CD1c-positive myeloid dendritic cell (primary cell): ENCODE measurements at regions not wholly inside any gene's neighbourhood (a gene's known extent, or its start where the extent isn't known, plus 50 kb on each side); places are given as distances from the start of the nearest gene placed in this dataset.

Experiments used
- DNase-seq: peaks from one replicate; pipeline ENCODE4 v3.0.0-alpha.2; 2016; ENCODE audit errors: extremely low spot score

DNA sequence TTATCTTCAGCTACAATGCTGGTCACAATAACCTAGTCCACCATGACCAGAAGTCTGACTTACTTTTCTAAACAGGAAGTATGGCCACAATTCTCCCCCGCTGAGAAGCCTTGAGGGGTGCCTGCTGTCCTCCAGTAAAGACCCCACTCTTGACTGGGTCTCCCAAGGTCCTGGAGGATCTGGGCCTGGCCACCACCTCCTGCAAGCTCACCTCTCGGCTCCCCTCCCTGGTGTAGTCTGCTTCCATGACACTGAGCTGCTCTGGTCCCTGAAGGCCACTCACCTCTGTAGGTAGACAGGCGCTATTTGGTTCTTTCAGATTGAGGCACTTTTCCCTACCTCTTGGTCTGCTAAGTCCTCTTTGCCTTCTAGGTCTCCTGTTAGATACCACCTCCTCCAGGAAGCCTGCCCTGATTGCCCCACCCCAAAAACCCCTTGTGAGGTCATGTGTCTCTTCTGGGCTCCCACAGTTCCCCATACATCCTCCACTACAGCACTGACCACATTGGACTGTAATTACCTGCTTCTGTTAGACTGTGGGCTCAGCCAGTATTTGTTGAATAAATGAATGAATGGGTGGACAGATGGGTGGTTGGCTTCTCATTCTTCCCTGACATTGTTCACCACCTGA, 62.6 kb upstream of the IER5L start:
- no peak for DNase-seq

DNA sequence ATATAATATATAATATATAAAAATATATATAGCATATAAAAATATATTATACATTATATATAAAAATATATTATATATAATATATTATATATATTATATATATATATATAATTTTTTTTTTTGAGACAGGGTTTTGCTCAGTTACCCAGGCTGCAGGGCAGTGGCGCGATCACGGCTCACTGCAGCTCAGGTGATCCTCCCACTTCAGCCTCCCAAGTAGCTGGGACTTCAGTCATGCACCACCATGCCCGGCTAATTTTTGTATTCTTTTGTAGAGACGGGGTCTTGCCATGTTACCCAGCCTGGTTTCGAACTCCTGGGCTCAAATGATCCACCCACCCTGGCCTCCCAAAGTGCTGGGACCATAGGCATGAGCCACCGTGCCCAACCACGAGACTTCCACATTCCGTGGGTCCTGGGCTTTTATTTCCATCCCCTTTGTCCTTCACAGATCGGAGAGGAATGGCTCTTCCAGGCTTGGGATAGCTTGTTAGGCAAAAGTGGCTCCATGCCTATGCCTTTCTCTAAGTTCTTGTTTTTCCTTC, 62.0 kb upstream of the IER5L start:
- DNase-seq: no peak

DNA sequence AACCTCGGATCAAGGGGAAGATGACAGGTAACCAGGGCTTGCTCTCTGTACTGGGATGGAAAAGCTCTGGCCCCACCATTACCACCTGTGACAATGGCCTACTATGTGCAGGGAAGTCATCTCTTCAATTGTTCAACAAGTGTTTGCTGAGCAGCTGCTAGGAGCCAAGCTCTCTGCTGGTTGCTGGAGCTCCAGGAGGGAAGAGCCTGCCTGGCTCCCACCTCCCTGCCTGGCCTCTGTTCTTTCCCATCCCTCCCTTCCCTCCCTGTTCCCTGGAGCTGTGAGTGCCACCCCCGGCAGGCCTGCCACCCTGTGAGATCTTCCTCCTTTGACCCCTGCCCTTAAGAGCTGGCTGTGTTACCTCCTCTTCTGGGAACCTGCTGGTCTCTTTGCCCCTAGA, 59.7 kb upstream of the IER5L start:
- DNase-seq: no peak

DNA sequence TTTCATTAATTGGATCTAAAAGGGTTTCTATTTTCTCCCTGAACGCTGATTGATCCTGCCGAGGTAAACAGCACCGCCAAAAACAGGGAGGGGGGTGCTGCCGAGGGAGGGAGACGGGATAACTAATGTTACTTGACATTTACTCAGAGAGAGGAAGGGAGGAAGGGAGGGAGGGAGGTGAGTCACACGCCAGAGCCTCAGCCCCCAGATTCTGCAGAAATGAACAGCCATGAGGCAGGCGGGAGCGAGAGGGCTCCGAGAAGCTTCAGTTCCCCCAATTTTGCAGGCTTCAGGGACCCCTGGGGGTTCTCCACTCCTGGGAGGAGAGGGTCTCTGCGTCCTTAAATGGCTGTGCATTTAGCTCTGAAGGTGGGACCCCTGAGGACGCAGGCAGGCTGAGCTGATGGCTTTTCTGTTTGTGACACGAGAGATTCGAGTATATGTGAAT, 59.1 kb upstream of the IER5L start:
- peak; percentile 79 for DNase-seq

DNA sequence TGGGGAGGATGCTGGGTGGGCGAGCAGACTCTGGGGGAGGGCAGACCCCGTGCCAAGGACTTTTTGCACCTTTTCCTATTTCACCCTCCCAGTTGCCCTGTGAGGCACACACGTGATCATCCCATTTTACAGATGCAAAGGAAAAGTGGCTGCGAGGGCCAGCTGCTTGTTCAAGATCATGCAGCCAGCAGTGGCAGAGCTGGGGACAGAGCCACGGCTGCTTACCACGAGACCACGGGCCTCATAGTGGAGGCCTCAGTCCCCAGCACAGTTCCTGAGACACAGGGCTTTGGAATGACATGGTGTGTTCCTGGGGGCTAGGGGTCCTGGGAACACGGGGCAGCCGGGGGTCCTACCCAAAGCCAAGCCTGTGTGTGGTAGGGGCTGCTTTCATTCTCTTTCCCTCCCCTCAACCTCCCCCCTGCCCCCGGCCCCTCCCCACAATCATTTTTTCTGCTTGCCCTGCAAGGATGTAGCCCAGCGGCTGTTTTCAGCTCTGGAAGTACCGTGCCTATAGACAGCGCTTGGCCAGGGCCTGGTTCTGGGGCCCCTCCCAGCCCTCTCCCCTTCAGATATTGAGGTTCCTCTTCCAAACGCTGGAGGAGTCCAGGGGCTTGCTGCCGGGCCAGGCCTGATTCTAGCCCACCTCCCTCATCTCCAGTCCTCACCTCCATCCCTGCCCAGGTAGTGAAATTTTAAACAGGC, 58.5 kb upstream of the IER5L start:
- DNase-seq: peak; percentile 23

DNA sequence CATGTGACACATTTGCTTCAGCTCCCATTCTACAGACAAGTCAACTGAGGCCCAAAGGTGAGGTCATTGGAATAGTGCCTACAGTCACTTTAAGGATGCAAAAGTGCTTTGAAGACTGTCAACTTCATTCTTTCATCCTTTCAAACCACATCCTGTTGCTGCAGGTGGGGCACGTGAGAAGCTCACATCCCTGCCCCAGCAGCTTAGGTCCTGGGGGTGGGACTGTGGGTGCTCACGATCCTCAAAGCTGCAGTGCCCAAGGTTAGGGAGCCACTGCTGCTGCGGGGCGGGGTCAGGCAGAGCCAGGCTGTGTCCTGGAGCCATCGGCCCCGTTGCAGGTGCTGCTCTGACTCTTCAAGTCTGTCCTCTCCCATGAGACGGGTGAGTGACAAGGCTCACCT, 57.9 kb upstream of the IER5L start:
- DNase-seq: peak; percentile 21

DNA sequence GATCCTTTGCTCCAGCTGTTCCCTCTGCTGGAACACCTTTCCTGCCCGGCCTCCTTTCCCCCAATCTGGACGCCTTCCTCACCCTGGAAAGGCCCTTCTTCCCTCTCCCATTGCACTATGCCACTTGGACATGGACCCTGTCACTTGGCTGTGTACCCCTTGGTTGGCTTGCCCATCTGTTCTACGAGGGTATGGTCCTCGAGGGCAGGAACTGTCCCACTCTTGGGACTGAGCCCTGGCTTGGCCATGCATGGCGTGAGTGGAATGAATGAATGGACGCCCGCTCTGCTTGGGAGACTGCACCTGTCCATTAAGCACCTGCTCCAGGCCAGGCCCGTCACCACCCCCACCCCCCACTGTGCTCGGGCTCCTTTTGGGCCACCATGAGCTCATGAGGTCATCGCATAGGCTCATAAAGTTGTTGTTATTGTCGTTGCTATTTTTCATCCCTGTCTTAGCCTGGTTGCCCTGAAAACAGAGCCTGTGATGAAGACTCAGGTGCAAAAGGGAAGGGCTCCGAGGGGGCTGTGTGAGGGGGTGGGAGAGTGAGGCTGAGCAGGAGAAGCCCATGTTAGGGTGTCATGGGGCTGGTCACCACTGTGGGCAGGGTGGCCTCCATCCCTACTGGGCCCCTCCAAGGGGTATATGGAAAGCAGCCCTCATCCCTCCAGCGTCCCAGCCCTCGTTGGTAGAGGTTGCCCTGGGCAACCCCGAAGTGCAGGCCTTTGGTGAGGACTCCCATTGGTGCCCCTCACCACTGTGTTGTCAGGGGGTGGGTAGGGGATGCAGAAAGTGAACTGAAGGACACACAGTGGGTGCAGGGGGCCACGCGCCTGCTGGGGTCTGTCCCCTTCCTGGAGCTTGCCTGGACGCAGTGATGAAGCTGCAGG, 57.2 kb upstream of the IER5L start:
- no peak for DNase-seq

DNA sequence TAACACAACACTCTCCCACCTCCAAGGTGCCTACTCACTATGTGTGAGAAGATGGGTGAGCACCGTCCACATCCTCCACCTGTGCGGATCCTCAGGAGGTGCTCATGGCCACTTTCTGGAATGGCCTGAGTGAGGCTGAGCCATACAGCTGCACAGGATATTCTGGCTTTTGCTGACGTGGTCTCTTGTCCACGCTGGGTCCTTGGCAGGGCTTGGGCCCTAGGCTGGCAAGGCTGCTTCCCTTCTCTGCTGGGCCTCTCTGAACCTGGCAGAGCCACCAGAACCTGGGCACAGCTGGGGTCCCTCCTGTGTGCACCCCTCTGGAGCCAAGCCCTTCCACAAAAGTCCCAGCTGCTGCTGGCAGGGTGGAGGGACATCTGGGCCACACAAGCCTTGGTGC, 56.4 kb upstream of the IER5L start:
- no peak for DNase-seq

DNA sequence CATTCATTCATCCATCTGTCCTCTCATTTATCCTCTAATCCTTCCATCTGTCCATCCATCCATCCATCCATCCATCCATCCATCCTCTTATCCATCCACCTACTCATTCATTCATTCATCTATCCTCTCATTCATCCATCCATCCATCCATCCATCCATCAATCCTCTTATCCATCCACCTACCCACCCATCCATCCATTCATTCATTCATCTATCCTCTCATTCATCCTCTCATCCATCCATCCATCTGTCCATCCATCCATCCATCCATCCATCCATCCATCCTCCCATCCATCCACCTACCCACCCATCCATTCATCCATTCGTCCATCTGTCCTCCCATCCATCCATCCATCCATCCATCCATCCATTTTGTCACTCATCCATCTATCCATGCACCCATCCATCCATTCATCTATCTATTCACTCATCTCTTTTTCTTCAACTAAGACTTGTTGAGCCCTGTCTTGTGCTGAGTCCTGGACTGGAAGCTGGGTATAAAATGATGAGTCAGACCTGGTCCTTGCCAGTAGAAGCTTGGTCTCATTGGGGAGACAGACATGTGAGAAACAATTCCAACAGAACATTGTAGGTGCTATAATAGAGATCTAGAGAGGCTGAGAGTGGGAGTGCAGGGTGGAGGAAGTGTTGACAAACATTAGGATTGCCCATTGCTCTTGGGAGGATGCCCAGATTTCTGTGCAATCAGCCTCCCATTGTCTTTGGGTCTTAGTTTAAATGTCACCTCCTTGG, 55.0 kb upstream of the IER5L start:
- peak; percentile 48 for DNase-seq

DNA sequence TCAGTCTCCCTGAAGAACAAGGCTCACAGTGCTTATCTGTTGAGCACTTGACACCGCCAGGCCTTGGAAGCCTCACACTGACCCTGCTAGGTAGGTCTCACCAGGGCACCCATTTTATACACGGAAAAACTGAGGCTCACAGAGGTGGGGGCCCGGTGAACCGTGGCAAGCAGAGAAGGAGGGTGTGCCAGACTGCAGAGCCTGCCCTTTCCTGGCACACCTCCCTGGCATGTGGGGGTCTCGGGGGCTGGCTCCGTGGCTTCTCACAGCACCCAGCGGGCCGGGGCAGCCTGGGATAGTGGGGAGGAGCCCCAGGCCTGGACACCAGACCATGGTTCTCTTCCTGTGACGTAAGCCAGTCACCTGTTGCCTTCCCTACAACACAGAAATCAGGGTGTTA, 53.7 kb upstream of the IER5L start:
- no peak for DNase-seq

DNA sequence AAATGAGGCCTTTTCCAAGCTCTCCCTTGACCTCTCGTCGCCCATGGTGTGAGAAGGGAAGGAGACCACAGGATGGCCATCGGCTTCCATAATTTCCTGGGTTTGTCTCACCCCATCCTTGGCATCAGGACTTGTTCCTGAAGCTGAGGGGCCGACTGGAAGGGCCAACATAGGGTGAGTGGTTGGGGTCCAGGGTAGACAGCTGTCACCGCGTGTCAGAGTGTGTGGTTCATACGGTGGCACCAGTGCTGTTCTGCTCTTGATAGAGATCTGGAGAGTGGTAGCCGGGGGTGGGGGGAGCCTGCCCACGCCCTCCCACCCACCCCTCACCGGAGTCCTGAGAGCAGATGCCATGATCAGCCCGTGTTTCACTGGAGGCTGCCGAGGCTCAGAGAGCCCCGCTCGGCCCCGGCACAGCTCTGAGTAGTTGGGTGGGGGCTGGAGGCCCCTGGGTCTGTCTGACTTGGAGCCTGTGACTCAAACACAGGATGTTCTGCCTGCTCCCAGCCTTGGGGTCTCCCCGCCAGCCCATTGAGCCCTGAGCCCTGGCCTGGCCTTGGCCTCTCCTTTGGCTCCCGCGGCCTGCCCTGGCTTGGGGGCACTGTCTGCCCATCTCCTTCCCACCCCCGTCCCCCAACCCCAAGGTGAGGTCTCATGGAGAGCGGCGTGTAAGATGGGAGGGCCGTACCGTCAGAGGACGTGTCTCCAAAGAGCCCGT, 53.1 kb upstream of the IER5L start:
- DNase-seq: no peak

DNA sequence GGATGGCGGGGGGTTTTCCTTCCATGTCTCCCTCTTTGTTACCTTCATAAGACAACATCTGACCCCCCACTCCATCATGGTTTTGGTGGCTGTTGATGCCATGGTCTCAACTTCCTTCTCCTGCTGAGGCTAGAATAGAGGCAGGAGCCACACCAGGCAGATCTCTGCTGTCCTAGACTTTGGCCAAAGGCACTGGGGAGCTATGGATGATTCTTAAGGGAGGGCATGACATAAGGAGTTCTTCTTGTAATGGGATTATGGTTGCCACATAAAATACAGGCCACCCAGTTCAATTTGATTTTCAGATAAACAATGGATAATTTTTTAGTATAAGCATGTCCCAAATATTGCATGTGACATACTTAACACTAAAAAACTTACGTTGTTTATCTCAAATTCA, 52.2 kb upstream of the IER5L start:
- DNase-seq: no peak
